Stimulated activated memory B cell treated with anti-CD40 and anti-IgM and Interleukin-4, amounts not matched to agents 10 μg/mL and 1 μg/mL and 100 μg/mL, for 72 hours (primary cell): ENCODE measurements at regions not wholly inside any gene's neighbourhood (a gene's known extent, or its start where the extent isn't known, plus 50 kb on each side); places are given as distances from the start of the nearest gene placed in this dataset.
A peak's percentile ranks its signal among the peaks of the same experiment; 100 is the strongest.

Experiments
- ATAC-seq: fragments of 150-1000 bp; cut with Tn5 transposase; 2 replicates; pipeline ENCODE4 v1.10.0; 2021
- H3K27ac Mint-ChIP-seq: one replicate; pipeline ENCODE4 v1.8.0; 2022; ENCODE audit warnings: mild to moderate bottlenecking, mixed read lengths
- H3K27me3 Mint-ChIP-seq: one replicate; pipeline ENCODE4 v1.8.0; 2022; ENCODE audit warnings: mixed read lengths
- H3K36me3 Mint-ChIP-seq: one replicate; pipeline ENCODE4 v1.8.0; 2022; ENCODE audit warnings: mixed read lengths
- H3K4me1 Mint-ChIP-seq: one replicate; pipeline ENCODE4 v1.8.0; 2022; ENCODE audit warnings: mixed read lengths
- H3K4me3 Mint-ChIP-seq: one replicate; pipeline ENCODE4 v1.8.0; 2022; ENCODE audit warnings: mild to moderate bottlenecking, moderate library complexity, mixed read lengths
- H3K9me3 Mint-ChIP-seq: one replicate; pipeline ENCODE4 v1.8.0; 2022; ENCODE audit warnings: mixed read lengths

- ATAC-seq: no peak
- Mint-ChIP-seq H3K4me1 (no peaks in the 10 kb centered on the region), H3K27ac (no peak overlapping the region), H3K4me3 (no peak overlapping the region), H3K27me3 (peaks cover 8% of the 10 kb centered on the region), H3K36me3 (no peaks in the 10 kb centered on the region), H3K9me3 (peaks cover 3% of the 10 kb centered on the region)
Measured at GRCh38 chr9:108297073-108297472, 558.7 kb downstream of the ACTL7B start.

DNA sequence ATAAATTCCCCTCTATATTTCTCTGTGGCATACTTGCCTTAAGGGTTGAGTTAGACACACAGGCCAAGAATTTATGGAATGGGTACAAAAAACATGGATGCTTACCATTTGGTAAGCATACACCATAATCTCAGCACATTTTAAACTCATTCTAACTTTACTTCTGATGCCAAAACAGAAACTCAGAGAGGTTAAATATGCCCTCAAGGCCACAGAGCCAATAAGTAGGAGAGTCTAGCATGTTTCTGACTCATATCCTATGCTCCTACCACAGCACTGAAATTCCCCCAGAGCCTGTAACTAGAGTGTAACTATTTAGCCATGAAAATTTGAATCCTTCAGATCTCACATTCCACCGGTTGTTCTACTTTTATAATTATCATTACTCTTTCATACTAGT, 559.7 kb downstream of the ACTL7B start:
- H3K27ac Mint-ChIP-seq: no peak overlapping the region
- H3K36me3 Mint-ChIP-seq: no peaks in the 10 kb centered on the region
- ATAC-seq: no peak
- no peak overlapping the region for H3K4me3 Mint-ChIP-seq
- no peaks in the 10 kb centered on the region for H3K4me1 Mint-ChIP-seq
- peaks cover 8% of the 10 kb centered on the region for H3K27me3 Mint-ChIP-seq
- H3K9me3 Mint-ChIP-seq: peaks cover 3% of the 10 kb centered on the region

DNA sequence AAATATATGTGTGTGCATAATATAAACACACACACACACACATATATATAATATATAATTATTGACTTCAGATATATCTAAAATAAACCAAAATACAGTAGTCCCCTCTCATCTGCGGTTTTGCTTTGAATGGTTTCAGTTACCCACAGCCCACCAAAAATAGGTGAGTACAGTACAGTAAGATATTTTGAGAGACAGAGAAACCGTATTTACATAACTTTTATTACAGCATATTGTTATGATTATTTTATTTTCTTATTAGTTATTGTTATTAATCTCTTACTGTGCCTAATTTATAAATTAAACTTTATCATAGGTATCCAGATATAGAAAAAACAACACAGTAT, 564.2 kb downstream of the ACTL7B start:
- Mint-ChIP-seq H3K27ac (no peak overlapping the region), H3K4me1 (no peaks in the 10 kb centered on the region)

GRCh38 chr9:108290839-108291585, 564.8 kb downstream of the ACTL7B start:
- Mint-ChIP-seq H3K4me3 (no peak overlapping the region), H3K27me3 (no peaks in the 10 kb centered on the region), H3K36me3 (no peaks in the 10 kb centered on the region), H3K27ac (no peak overlapping the region), H3K4me1 (no peaks in the 10 kb centered on the region), H3K9me3 (no peaks in the 10 kb centered on the region)
- ATAC-seq: no peak

More for the DNA sequence above, 564.2 kb downstream of the ACTL7B start:
- Mint-ChIP-seq H3K27me3 (no peaks in the 10 kb centered on the region), H3K36me3 (no peaks in the 10 kb centered on the region), H3K9me3 (no peaks in the 10 kb centered on the region), H3K4me3 (no peak overlapping the region)
- no peak for ATAC-seq

DNA sequence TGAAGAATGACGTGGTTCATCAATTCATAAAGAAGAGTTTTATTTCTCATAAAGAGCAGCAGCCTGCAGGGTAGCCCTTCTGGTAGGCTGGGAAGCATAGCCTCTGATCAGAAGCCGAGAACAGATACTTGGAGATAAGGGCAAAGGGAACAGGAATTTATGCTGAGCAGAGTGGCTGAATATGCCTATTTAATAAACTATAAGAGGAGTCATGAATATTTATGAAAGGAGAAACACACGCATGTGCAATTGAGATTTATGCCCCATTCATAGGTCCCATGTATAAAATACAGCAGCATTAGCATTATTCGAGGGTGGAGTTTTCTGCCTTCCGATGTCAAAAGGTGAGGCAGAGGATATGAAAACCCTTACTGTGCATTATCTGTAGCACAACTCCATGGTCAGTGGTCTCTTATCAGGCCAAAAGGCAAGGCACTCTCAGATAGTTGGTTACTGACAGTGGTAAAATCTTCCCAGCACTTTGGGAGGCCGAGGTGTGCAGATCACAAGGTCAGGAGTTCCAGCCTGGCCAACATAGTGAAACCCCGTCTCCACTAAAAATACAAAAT, 569.1 kb downstream of the ACTL7B start:
- no peaks in the 10 kb centered on the region for H3K9me3 Mint-ChIP-seq
- H3K4me1 Mint-ChIP-seq: no peaks in the 10 kb centered on the region
- H3K27ac Mint-ChIP-seq: no peak overlapping the region
- no peak for ATAC-seq
- H3K36me3 Mint-ChIP-seq: no peaks in the 10 kb centered on the region
- no peaks in the 10 kb centered on the region for H3K27me3 Mint-ChIP-seq
- H3K4me3 Mint-ChIP-seq: no peak overlapping the region

DNA sequence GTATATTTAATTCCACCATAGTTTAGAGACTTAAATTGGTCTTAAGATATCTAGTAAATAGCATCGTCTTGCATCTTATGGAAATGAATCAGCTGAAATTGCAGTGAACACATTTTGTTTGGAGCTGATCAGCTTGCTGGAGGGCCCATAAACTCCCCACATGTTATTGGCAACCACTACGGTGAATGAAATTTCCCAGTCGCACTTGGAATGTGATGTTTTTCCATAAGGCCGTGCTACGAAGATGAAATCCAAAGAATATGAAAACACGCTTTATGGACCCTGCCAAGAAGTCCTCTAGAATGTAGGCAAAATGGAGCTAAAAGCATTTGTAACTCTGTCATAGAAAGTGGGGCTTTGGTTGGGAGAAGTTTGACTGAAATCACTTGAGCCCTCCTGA, 572.1 kb downstream of the ACTL7B start:
- Mint-ChIP-seq H3K9me3 (no peaks in the 10 kb centered on the region), H3K36me3 (no peaks in the 10 kb centered on the region), H3K27me3 (peaks cover 13% of the 10 kb centered on the region), H3K27ac (no peak overlapping the region), H3K4me3 (no peak overlapping the region), H3K4me1 (no peaks in the 10 kb centered on the region)
- ATAC-seq: no peak

- H3K9me3 Mint-ChIP-seq: no peaks in the 10 kb centered on the region
- H3K27me3 Mint-ChIP-seq: peaks cover 13% of the 10 kb centered on the region
- no peak overlapping the region for H3K27ac Mint-ChIP-seq
- no peak overlapping the region for H3K4me3 Mint-ChIP-seq
- no peaks in the 10 kb centered on the region for H3K4me1 Mint-ChIP-seq
- no peaks in the 10 kb centered on the region for H3K36me3 Mint-ChIP-seq
- no peak for ATAC-seq
Measured at GRCh38 chr9:108282872-108283271, 572.9 kb downstream of the ACTL7B start.

GRCh38 chr9:108281696-108282095, 574.1 kb downstream of the ACTL7B start:
- H3K9me3 Mint-ChIP-seq: no peaks in the 10 kb centered on the region
- H3K36me3 Mint-ChIP-seq: no peaks in the 10 kb centered on the region
- no peak overlapping the region for H3K27ac Mint-ChIP-seq
- H3K4me3 Mint-ChIP-seq: no peak overlapping the region
- no peak for ATAC-seq
- no peaks in the 10 kb centered on the region for H3K4me1 Mint-ChIP-seq
- H3K27me3 Mint-ChIP-seq: peaks cover 13% of the 10 kb centered on the region

DNA sequence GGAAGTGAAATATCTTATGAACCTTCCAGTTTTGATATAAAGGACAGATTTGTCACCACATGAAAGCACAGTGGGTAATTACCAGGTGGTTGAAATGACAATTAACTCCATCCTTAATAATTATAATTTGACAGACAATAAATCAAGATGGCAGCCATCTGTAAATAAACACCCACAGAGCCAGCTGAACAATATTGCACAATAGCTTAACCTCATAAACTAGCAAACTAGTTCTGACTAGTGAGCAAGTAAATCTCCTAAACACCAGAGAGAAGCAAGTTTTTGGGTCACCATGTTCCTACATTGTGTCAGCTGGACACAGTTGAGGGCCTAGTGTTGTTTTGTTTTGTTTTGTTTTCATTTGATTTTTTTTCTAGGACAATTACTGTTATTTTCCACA, 577.4 kb downstream of the ACTL7B start:
- Mint-ChIP-seq H3K36me3 (no peaks in the 10 kb centered on the region), H3K27ac (no peak overlapping the region), H3K4me3 (no peak overlapping the region), H3K27me3 (peaks cover 22% of the 10 kb centered on the region), H3K4me1 (no peaks in the 10 kb centered on the region), H3K9me3 (no peaks in the 10 kb centered on the region)
- ATAC-seq: no peak

DNA sequence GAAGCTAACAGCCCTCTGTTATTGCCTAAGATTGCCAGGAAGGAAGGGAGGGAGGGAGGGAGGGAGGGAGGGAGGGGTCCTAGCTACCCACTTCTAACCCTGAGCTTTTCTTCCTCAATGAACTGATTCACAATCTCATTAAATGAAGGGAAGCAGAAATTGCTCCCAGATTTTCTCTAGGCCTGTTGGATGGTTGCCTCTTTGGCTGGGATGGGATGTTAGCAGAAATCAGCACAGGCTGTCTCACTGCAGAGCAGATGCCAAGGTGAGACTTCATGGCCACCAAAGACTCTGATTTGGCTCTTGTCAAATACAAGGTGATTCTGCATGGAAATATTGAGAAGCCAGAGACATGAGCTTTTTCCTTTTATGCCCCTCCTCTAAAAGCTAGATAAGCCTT, 578.6 kb downstream of the ACTL7B start:
- ATAC-seq: no peak
- H3K27me3 Mint-ChIP-seq: peaks cover 22% of the 10 kb centered on the region

DNA sequence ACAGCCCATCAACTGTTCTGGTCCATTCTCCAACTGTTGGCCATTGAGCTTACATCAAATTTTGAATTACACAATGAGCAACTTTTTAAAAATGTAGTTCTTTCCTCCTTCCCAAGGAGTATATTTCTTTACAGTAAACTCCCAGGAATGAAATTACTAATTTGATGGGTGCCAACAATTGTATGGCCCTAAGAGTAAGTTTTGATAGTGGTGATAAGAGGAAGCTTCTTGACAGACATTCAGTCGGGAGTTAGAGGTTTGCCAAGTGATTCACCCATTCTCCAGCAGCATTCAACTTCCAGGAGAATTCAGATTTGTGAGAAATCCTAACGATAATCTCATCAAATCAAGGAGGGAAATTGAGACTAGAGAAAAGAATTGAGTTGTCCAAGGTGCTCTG, 579.9 kb downstream of the ACTL7B start:
- Mint-ChIP-seq H3K4me3 (no peak overlapping the region), H3K36me3 (no peaks in the 10 kb centered on the region), H3K27me3 (peaks cover 22% of the 10 kb centered on the region), H3K9me3 (no peaks in the 10 kb centered on the region), H3K4me1 (peaks cover 9% of the 10 kb centered on the region), H3K27ac (no peak overlapping the region)
- no peak for ATAC-seq

More for the DNA sequence above, 578.6 kb downstream of the ACTL7B start:
- H3K27ac Mint-ChIP-seq: no peak overlapping the region
- H3K36me3 Mint-ChIP-seq: no peaks in the 10 kb centered on the region
- no peaks in the 10 kb centered on the region for H3K9me3 Mint-ChIP-seq
- no peak overlapping the region for H3K4me3 Mint-ChIP-seq
- peaks cover 5% of the 10 kb centered on the region for H3K4me1 Mint-ChIP-seq

GRCh38 chr9:108274971-108275370, 580.8 kb downstream of the ACTL7B start:
- Mint-ChIP-seq H3K4me3 (no peak overlapping the region), H3K9me3 (no peaks in the 10 kb centered on the region), H3K27ac (no peak overlapping the region), H3K27me3 (peaks cover 22% of the 10 kb centered on the region), H3K4me1 (peaks cover 9% of the 10 kb centered on the region), H3K36me3 (no peaks in the 10 kb centered on the region)
- no peak for ATAC-seq

DNA sequence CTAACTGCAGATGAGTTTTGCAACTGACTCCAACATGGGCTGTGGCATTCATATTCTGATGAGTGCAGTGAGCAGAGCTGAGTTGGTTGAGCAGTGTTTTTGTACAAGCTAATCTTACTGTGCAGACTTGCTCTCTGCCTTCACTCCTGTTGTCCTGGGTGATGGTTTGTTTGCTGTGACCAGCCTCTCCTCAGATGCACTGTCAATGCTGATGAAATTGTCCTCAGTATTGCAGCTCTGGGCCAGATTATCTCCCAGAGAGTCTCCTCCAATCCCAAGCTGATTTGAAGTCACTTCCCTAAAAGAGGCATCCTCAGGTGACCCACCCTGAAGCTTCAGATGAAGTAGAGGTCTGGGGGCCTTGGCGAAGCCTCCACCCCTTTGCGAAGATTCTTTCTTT, 581.8 kb downstream of the ACTL7B start:
- Mint-ChIP-seq H3K36me3 (no peaks in the 10 kb centered on the region), H3K4me3 (no peak overlapping the region), H3K27me3 (peaks cover 12% of the 10 kb centered on the region), H3K27ac (no peak overlapping the region), H3K9me3 (no peaks in the 10 kb centered on the region), H3K4me1 (peaks cover 12% of the 10 kb centered on the region)
- no peak for ATAC-seq

- Mint-ChIP-seq H3K27ac (no peak overlapping the region), H3K27me3 (peaks cover 9% of the 10 kb centered on the region), H3K36me3 (no peaks in the 10 kb centered on the region), H3K9me3 (peaks cover 4% of the 10 kb centered on the region), H3K4me1 (peaks cover 20% of the 10 kb centered on the region), H3K4me3 (no peak overlapping the region)
- ATAC-seq: peak; percentile 48
Measured at GRCh38 chr9:108272349-108272899, 583.4 kb downstream of the ACTL7B start.

DNA sequence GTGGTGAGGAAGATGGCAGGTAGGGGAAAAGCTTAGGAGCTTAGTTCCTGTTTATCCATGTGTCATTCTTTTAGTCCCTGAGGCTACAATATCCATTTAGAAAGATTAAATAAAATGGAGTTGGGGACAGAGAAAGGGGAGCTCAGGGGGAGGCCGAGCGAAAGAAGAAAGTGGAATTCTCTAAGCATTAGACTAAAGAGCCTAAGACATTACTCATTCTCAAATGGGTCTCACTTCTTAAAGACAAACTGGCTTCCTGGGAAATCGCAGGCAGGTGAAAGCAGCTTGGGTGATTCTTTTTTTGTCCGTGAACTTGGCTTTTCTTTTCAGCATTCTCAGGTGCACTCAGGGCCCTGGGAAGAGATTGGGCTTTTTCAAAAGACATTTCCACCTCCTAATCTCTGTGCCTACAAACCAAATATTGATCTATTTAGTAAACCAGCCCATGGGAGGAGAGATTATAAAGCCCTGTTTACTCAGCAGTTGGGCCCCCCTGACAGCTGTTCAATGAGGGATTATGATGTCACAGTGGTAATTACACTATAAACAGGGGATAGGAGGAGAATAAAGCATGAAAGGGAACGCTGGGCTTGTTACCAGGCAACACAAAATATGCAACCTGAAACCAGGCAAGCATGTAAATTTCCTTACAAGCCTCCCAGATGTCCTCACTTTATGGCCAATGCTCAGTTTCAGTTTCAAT, 584.0 kb downstream of the ACTL7B start:
- Mint-ChIP-seq H3K4me3 (no peak overlapping the region), H3K4me1 (peaks cover 20% of the 10 kb centered on the region), H3K9me3 (peaks cover 4% of the 10 kb centered on the region), H3K27ac (no peak overlapping the region), H3K36me3 (no peaks in the 10 kb centered on the region), H3K27me3 (peaks cover 9% of the 10 kb centered on the region)
- no peak for ATAC-seq

DNA sequence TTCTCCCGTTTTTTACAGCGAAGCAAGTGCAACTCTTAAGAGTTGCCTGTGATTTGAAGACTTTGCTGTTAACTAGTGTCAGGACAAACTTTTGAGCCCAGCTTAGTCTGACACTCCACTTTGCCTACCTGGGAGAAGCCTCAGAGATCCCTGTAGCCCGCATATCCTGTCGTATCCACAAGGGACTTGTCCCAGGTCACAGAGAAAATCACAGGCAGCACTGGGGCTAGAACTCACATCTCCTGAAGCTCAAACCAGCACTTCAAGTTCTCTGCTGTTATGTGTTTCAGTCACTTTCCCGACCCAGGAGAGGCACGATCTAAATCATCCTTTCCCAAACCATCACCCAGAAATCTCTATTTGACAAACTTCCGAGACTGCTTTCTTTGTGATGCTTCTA, 584.5 kb downstream of the ACTL7B start:
- H3K27me3 Mint-ChIP-seq: peaks cover 9% of the 10 kb centered on the region
- no peak for ATAC-seq
- no peak overlapping the region for H3K27ac Mint-ChIP-seq
- H3K4me3 Mint-ChIP-seq: no peak overlapping the region
- H3K9me3 Mint-ChIP-seq: peaks cover 4% of the 10 kb centered on the region
- no peaks in the 10 kb centered on the region for H3K36me3 Mint-ChIP-seq
- H3K4me1 Mint-ChIP-seq: peaks cover 20% of the 10 kb centered on the region
